HG02571 (cell line): ENCODE measurements at regions not wholly inside any gene's neighbourhood (a gene's known extent, or its start where the extent isn't known, plus 50 kb on each side); places are given as distances from the start of the nearest gene placed in this dataset.

ENCODE experiments used
- ATAC-seq: cut with Tn5 transposase; IDR thresholded peaks from one replicate; pipeline ENCODE4 v1.9.1; 2021; ENCODE audit warnings: mild to moderate bottlenecking, moderate library complexity; ENCODE audit not compliant: unreplicated experiment

GRCh38 chr20:11727708-11728107 lies 190.0 kb upstream of the BTBD3 start:
- no peak for ATAC-seq

GRCh38 chr20:11728937-11729336 lies 188.8 kb upstream of the BTBD3 start:
- no peak for ATAC-seq

GRCh38 chr20:11729806-11730205 lies 187.9 kb upstream of the BTBD3 start:
- ATAC-seq = no peak

GRCh38 chr20:11734431-11734830 lies 183.3 kb upstream of the BTBD3 start:
- no peak for ATAC-seq

- no peak for ATAC-seq
Measured at GRCh38 chr20:11738852-11739251, 178.8 kb upstream of the BTBD3 start.

- no peak for ATAC-seq
Measured at GRCh38 chr20:11740975-11741374, 176.7 kb upstream of the BTBD3 start.

- no peak for ATAC-seq
Measured at GRCh38 chr20:11745145-11745544, 172.5 kb upstream of the BTBD3 start.

GRCh38 chr20:11748436-11748835 lies 169.3 kb upstream of the BTBD3 start:
- ATAC-seq = no peak

- no peak for ATAC-seq
Measured at GRCh38 chr20:11752336-11752735, 165.4 kb upstream of the BTBD3 start.

- no peak for ATAC-seq
Measured at GRCh38 chr20:11753155-11753554, 164.5 kb upstream of the BTBD3 start.

- no peak for ATAC-seq
Measured at GRCh38 chr20:11754451-11754850, 163.2 kb upstream of the BTBD3 start.

GRCh38 chr20:11755071-11755841 lies 162.4 kb upstream of the BTBD3 start:
- ATAC-seq = no peak

- no peak for ATAC-seq
Measured at GRCh38 chr20:11761497-11761896, 156.2 kb upstream of the BTBD3 start.

GRCh38 chr20:11766961-11767360 lies 150.7 kb upstream of the BTBD3 start:
- no peak for ATAC-seq

GRCh38 chr20:11769825-11770224 lies 147.9 kb upstream of the BTBD3 start:
- ATAC-seq = no peak

GRCh38 chr20:11772226-11772730 lies 145.4 kb upstream of the BTBD3 start:
- ATAC-seq = no peak

GRCh38 chr20:11776687-11777086 lies 141.0 kb upstream of the BTBD3 start:
- no peak for ATAC-seq

GRCh38 chr20:11777387-11778205 lies 140.1 kb upstream of the BTBD3 start:
- no peak for ATAC-seq

GRCh38 chr20:11778206-11778570 lies 139.5 kb upstream of the BTBD3 start:
- no peak for ATAC-seq

GRCh38 chr20:11780765-11781369 lies 136.8 kb upstream of the BTBD3 start:
- no peak for ATAC-seq

- no peak for ATAC-seq
Measured at GRCh38 chr20:11783102-11783850, 134.4 kb upstream of the BTBD3 start.
